HG03521 (cell line): ENCODE measurements at regions not wholly inside any gene's neighbourhood (a gene's known extent, or its start where the extent isn't known, plus 50 kb on each side); places are given as distances from the start of the nearest gene placed in this dataset.

Source experiments
- ATAC-seq: cut with Tn5 transposase; IDR thresholded peaks from one replicate; pipeline ENCODE4 v1.9.1; 2021; ENCODE audit warnings: mild to moderate bottlenecking, moderate library complexity; ENCODE audit not compliant: unreplicated experiment

- no peak for ATAC-seq
Measured at GRCh38 chr17:79524213-79525187, 86.4 kb downstream of the RBFOX3 start.

- ATAC-seq, result no peak
Measured at GRCh38 chr17:79522414-79522813, 88.4 kb downstream of the RBFOX3 start.

- no peak for ATAC-seq
Measured at GRCh38 chr17:79521225-79521624, 89.6 kb downstream of the RBFOX3 start.

GRCh38 chr17:79520167-79521165 is 90.4 kb downstream of the RBFOX3 start:
- ATAC-seq, result no peak

GRCh38 chr17:79519601-79520000 is 91.2 kb downstream of the RBFOX3 start:
- no peak for ATAC-seq

GRCh38 chr17:79518585-79519523 is 92.0 kb downstream of the RBFOX3 start:
- ATAC-seq, result no peak

GRCh38 chr17:79517827-79518584 is 92.8 kb downstream of the RBFOX3 start:
- no peak for ATAC-seq

- no peak for ATAC-seq
Measured at GRCh38 chr17:79515646-79516571, 94.9 kb downstream of the RBFOX3 start.

GRCh38 chr17:79515110-79515509 is 95.7 kb downstream of the RBFOX3 start:
- ATAC-seq, result no peak

GRCh38 chr17:79513820-79514535 is 96.9 kb downstream of the RBFOX3 start:
- no peak for ATAC-seq

- ATAC-seq, result no peak
Measured at GRCh38 chr17:79513206-79513605, 97.6 kb downstream of the RBFOX3 start.

- no peak for ATAC-seq
Measured at GRCh38 chr17:79511471-79511870, 99.4 kb downstream of the RBFOX3 start.

- no peak for ATAC-seq
Measured at GRCh38 chr17:79510071-79510470, 100.8 kb downstream of the RBFOX3 start.

GRCh38 chr17:79509490-79509889 is 101.4 kb downstream of the RBFOX3 start:
- no peak for ATAC-seq

- no peak for ATAC-seq
Measured at GRCh38 chr17:79509008-79509407, 101.8 kb downstream of the RBFOX3 start.

GRCh38 chr17:79508291-79508716 is 102.5 kb downstream of the RBFOX3 start:
- ATAC-seq, result no peak

- ATAC-seq, result no peak
Measured at GRCh38 chr17:79506955-79507354, 103.9 kb downstream of the RBFOX3 start.
